Breast epithelium (tissue), 4 donors: ENCODE measurements at regions not wholly inside any gene's neighbourhood (a gene's known extent, or its start where the extent isn't known, plus 50 kb on each side); places are given as distances from the start of the nearest gene placed in this dataset.

ENCODE experiments used
- DNase-seq, 2 donors: peaks; one replicate each; pipeline ENCODE4 v3.0.0-alpha.2; 2019; ENCODE audit warnings: low spot score in 2 of 2
- H3K27ac ChIP-seq, 2 donors: fragments of 200-600 bp; sonication (generic) in 1 of 2; one replicate each; pipeline ENCODE4 v1.5.1; 2016 to 2019; ENCODE audit warnings: mild to moderate bottlenecking in 1 of 2
- H3K27me3 ChIP-seq, 2 donors: fragments of 200-600 bp; sonication (generic) in 1 of 2; one replicate each; pipeline versions ENCODE4 v1.5.1 to v1.6.0; 2017 to 2019; ENCODE audit warnings: control low read depth in 1 of 2, mild to moderate bottlenecking in 1 of 2
- H3K36me3 ChIP-seq: fragments of 200-600 bp; one replicate; pipeline ENCODE4 v1.5.1; 2019
- H3K4me1 ChIP-seq, 2 donors: fragments of 200-600 bp; sonication (generic); one replicate each; pipeline ENCODE4 v1.5.1; 2016 to 2019; ENCODE audit warnings: control low read depth in 1 of 2
- H3K4me3 ChIP-seq, 3 donors: fragments of 200-600 bp; sonication (generic); 1 replicate in 2 of 3; 2 replicates in 1 of 3; pipeline ENCODE4 v1.5.1; 2016 to 2019; ENCODE audit warnings: mild to moderate bottlenecking in 3 of 3, moderate library complexity in 2 of 3
- H3K9me3 ChIP-seq, 2 donors: fragments of 200-600 bp; sonication (generic) in 1 of 2; one replicate each; pipeline ENCODE4 v1.5.1; 2016 to 2019; ENCODE audit warnings: control low read depth in 1 of 2
- POLR2A ChIP-seq: fragments of 450-650 bp; IDR thresholded peaks from one replicate; pipeline ENCODE4 v1.6.1; 2016; ENCODE audit warnings: antibody characterized with exemption, mild to moderate bottlenecking, moderate library complexity
- POLR2AphosphoS5 ChIP-seq, 3 donors: sonication (generic); formaldehyde crosslinking; IDR thresholded peaks; one replicate each; pipeline ENCODE4 v1.6.1; 2017; ENCODE audit warnings: antibody characterized with exemption in 3 of 3
- intact Hi-C: fragments of 100-400 bp; cut with DNase I; formaldehyde crosslinking; loops from one replicate; pipeline ENCODE4 v1.15.1; 2023; ENCODE audit warnings: low total_unique reads
- TF ChIP-seq, protein P1 (sequence below), 3 donors: fragments of 450-650 bp; IDR thresholded peaks; one replicate each; pipeline ENCODE4 v1.5.1; 2016 to 2017; ENCODE audit warnings: antibody characterized with exemption in 3 of 3, mild to moderate bottlenecking in 3 of 3, moderate library complexity in 3 of 3

DNA sequence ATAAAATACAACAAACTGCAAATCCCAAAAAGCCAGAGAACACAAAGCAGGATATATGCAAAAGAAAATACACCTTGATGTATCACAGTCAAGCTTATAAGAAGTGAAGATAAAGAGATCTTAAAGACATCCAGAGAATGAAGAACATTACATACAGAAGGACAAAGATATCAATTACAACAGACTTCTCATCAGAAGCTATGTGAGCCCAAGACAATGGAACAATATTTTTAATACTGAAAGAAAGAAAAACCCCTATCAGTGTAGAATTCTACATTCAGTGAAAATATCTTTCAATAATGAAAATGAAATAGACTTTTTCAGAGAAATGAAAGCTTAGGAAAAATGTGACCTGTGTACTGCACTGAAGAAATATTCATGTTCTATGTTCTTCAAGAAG lies 104.5 kb upstream of the PHACTR3 start:
- H3K27me3 ChIP-seq, result peaks cover 0 to 6% of the 10 kb centered on the region in 2 donors
- intact Hi-C loops, result loop anchor here (10.0 kb wide), 1 partner anchor 1235 kb away; no protein-coding TSS in a partner anchor
- H3K36me3 ChIP-seq, result no peaks in the 10 kb centered on the region
- no peaks in the 10 kb centered on the region for H3K4me1 ChIP-seq
- peaks cover 0 to 6% of the 10 kb centered on the region in 2 donors for H3K9me3 ChIP-seq
- TF ChIP-seq POLR2A, result no peak
- TF ChIP-seq, protein P1, sequence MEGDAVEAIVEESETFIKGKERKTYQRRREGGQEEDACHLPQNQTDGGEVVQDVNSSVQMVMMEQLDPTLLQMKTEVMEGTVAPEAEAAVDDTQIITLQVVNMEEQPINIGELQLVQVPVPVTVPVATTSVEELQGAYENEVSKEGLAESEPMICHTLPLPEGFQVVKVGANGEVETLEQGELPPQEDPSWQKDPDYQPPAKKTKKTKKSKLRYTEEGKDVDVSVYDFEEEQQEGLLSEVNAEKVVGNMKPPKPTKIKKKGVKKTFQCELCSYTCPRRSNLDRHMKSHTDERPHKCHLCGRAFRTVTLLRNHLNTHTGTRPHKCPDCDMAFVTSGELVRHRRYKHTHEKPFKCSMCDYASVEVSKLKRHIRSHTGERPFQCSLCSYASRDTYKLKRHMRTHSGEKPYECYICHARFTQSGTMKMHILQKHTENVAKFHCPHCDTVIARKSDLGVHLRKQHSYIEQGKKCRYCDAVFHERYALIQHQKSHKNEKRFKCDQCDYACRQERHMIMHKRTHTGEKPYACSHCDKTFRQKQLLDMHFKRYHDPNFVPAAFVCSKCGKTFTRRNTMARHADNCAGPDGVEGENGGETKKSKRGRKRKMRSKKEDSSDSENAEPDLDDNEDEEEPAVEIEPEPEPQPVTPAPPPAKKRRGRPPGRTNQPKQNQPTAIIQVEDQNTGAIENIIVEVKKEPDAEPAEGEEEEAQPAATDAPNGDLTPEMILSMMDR (IDR thresholded peaks at IDR 0.05), result no peak
- no peak for TF ChIP-seq POLR2AphosphoS5 (IDR thresholded peaks at IDR 0.05)
- no peak for DNase-seq
- H3K4me3 ChIP-seq, result no peak overlapping the region
- no peak overlapping the region for H3K27ac ChIP-seq

DNA sequence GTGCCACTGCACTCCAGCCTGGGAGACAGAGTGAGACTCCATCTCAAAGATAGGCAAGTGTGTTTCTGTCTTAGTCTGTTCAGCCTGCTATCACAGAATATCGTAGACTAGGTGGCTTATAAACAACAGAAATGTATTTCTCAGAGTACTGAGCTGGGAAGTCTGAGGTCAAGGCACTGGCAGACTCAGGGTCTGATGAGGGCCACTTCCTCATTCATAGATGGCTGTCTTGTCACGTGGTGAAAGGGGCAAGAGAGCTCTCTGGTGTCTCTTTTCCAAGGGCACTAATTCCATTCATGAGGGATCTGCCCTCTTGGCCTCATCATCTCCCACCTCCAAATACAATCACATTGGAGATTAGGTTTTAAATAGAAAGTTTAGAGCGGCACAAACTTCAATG lies 95.6 kb upstream of the PHACTR3 start:
- intact Hi-C loops, result no loop called here
- Histone ChIP-seq H3K4me1 (no peaks in the 10 kb centered on the region), H3K27me3 (peaks cover 0 to 11% of the 10 kb centered on the region in 2 donors), H3K9me3 (no peaks in the 10 kb centered on the region), H3K4me3 (no peak overlapping the region), H3K27ac (no peak overlapping the region), H3K36me3 (no peaks in the 10 kb centered on the region)
- no peak for DNase-seq
- TF ChIP-seq POLR2AphosphoS5 (IDR thresholded peaks at IDR 0.05) (no peak), POLR2A (no peak)
- TF ChIP-seq, protein P1 (IDR thresholded peaks at IDR 0.05), result no peak

DNA sequence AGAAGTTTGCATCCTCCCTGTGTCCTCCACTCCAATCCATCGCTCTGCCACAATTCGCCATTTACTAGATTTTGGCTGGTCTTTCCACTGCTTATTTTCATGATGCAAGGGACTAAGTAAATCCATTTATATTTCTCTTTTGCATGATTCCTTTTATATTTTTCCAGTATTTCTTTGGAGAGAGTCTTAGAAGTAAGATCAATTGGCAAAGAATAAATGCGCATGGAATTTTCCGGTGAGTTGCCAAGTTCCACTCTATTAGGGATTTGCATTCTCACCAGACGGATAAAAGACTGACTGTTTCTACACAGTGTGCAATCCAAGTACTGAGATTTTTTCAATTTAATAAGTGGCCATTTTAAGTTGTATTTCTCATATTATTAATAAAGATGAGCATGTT lies 91.7 kb upstream of the PHACTR3 start:
- TF ChIP-seq, protein P1 (IDR thresholded peaks at IDR 0.05), result no peak
- H3K9me3 ChIP-seq, result no peaks in the 10 kb centered on the region
- H3K27me3 ChIP-seq, result peaks cover 0 to 33% of the 10 kb centered on the region in 2 donors
- no peak overlapping the region for H3K27ac ChIP-seq
- no peak for DNase-seq
- H3K36me3 ChIP-seq, result no peaks in the 10 kb centered on the region
- H3K4me1 ChIP-seq, result no peaks in the 10 kb centered on the region
- intact Hi-C loops, result no loop called here
- no peak overlapping the region for H3K4me3 ChIP-seq

DNA sequence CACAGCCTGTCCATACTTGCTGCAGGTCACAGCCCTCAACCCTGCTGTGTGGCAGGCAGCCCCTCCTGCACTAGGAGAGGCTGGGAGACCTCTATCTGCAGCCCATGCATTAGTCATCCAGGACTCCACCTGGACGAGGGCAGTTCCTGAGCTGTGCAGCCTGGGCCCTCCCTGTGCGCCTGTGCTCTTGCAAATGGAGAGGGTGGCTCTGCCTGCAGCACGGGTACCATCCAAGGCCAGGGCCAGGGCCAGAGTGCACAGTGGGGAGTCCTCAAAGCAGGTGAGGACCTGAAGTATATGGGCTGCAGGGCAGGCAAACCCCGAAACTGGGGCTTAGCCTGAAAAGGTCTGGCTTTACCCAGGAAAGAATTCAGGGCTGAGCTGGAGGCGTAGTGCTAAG lies 89.8 kb upstream of the PHACTR3 start:
- Histone ChIP-seq H3K4me1 (no peaks in the 10 kb centered on the region), H3K36me3 (no peaks in the 10 kb centered on the region), H3K4me3 (no peak overlapping the region), H3K27me3 (peaks cover 0 to 35% of the 10 kb centered on the region in 2 donors), H3K27ac (no peak overlapping the region), H3K9me3 (no peaks in the 10 kb centered on the region)
- TF ChIP-seq, protein P1 (IDR thresholded peaks at IDR 0.05), result no peak
- no peak for TF ChIP-seq POLR2A
- TF ChIP-seq POLR2AphosphoS5 (IDR thresholded peaks at IDR 0.05), result no peak
- DNase-seq, result no peak
- intact Hi-C loops, result no loop called here

DNA sequence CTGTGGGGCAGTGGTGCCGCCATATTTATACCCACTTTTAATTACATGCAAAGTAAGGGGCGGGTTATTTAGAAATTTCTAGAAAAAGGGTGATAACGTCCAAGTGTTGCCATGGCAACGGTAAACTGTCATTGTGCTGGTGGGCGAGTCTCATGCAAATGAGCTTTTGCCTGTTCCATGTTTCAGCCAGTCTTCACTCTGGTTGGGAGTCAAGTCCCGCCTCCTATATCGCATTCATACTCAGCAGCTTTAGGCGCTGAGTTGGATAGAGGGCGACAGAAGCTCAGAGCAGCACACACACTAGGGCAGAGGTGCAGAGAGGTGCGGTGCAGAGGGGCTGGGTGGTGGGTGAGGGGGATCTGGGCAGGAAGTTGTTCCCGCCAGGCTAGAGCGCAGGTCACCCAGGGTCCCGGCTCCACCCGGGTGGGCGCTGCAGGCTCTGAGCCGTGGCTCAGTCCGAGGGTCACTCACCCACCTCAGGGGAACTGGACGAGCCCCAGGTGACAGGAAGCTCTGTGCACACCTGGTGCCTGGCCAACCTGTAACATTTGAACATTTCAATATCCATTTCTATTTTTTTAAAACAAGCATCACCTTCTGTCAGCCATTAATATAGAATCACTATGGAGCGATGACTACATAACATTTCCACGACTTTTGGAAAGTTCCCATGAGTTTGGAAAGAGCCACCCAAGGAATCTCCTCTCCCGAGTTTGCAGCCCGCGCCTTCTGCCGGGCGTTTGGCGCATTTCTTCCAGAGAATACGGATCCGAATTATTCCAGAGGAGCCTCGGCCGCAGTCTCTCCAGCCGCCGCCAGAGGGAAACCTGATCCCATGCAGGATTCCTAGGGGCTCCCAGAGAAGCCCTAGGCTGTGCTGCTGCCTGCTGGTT lies 89.1 kb upstream of the PHACTR3 start:
- Histone ChIP-seq H3K27me3 (peaks cover 0 to 42% of the 10 kb centered on the region in 2 donors), H3K27ac (no peak overlapping the region), H3K36me3 (no peaks in the 10 kb centered on the region), H3K9me3 (no peaks in the 10 kb centered on the region), H3K4me1 (no peaks in the 10 kb centered on the region), H3K4me3 (no peak overlapping the region)
- TF ChIP-seq POLR2A (no peak), POLR2AphosphoS5 (IDR thresholded peaks at IDR 0.05) (no peak)
- TF ChIP-seq, protein P1 (IDR thresholded peaks at IDR 0.05), result peak; percentile 30 to 78 (median 74)
- peak; percentile 27 to 70 for DNase-seq
- intact Hi-C loops, result no loop called here
